ENCODE measurements at regions not wholly inside any gene's neighbourhood (a gene's known extent, or its start where the extent isn't known, plus 50 kb on each side); places are given as distances from the start of the nearest gene placed in this dataset.

- 89% methylated on average over 4 of the region's 4 CpGs for WGBS
- no peak overlapping the region for H3K27ac ChIP-seq (ENCODE audit: low read depth in 1 of 2, low read length in 2 of 2)
- H3K4me3 ChIP-seq (ENCODE audit: low read depth in 1 of 3, low read length in 3 of 3) = no peak overlapping the region
- H3K9ac ChIP-seq (ENCODE audit: low read depth in 1 of 2, low read length in 2 of 2) = no peak overlapping the region
- TF ChIP-seq MAX (IDR thresholded peaks at IDR 0.05) = no peak
- TF ChIP-seq SP1 (IDR thresholded peaks at IDR 0.05) = no peak
- TF ChIP-seq HNF4A (conservative IDR thresholded peaks at IDR 0.05) = no peak
- TF ChIP-seq CTCF (IDR thresholded peaks at IDR 0.05; ENCODE audit: low read depth, low read length, missing input control) = no peak
- TF ChIP-seq FOXA1 (IDR thresholded peaks at IDR 0.05) = no peak
- no peak for TF ChIP-seq EGR1 (IDR thresholded peaks at IDR 0.05; ENCODE audit: low read depth in 2 of 2)
- TF ChIP-seq REST (IDR thresholded peaks at IDR 0.05) = no peak
- H3K36me3 ChIP-seq (ENCODE audit: control insufficient read depth in 4 of 4, insufficient read depth in 3 of 4, low read depth in 1 of 4, low read length in 3 of 4) = no peaks in the 10 kb centered on the region
- H3K9me3 ChIP-seq (ENCODE audit: control insufficient read depth in 4 of 4, low read length in 3 of 4) = no peaks in the 10 kb centered on the region
- peaks cover 6 to 22% (median 9%) of the 10 kb centered on the region in 4 donors for H3K4me1 ChIP-seq (ENCODE audit: control insufficient read depth in 4 of 4, insufficient read depth in 4 of 4, low read length in 3 of 4)
- DNase-seq (ENCODE audit: low spot score) = no peak
- H3K27me3 ChIP-seq (ENCODE audit: control insufficient read depth in 4 of 4, insufficient read depth in 4 of 4, low read length in 3 of 4) = no peaks in the 10 kb centered on the region
Measured at GRCh38 chr5:125293726-125294125, 547.3 kb upstream of the ZNF608 start.

GRCh38 chr5:125294844-125295243 is 548.4 kb upstream of the ZNF608 start:
- TF ChIP-seq REST (IDR thresholded peaks at IDR 0.05) = no peak
- TF ChIP-seq RXRA (IDR thresholded peaks at IDR 0.05) = no peak
- no peak for TF ChIP-seq GABPA (IDR thresholded peaks at IDR 0.05 in 1 of 2, conservative IDR thresholded peaks at IDR 0.05 in 1 of 2)
- no peak for TF ChIP-seq ATF3 (IDR thresholded peaks at IDR 0.05)
- no peak for TF ChIP-seq RAD21 (IDR thresholded peaks at IDR 0.05)
- no peak for TF ChIP-seq ZBTB33 (IDR thresholded peaks at IDR 0.05)
- TF ChIP-seq SP1 (IDR thresholded peaks at IDR 0.05) = no peak
- TF ChIP-seq MAX (IDR thresholded peaks at IDR 0.05) = no peak
- no peak for DNase-seq (ENCODE audit: low spot score)
- Histone ChIP-seq H3K4me3 (ENCODE audit: low read depth in 1 of 3, low read length in 3 of 3) (no peak overlapping the region), H3K9me3 (ENCODE audit: control insufficient read depth in 4 of 4, low read length in 3 of 4) (no peaks in the 10 kb centered on the region), H3K9ac (ENCODE audit: low read depth in 1 of 2, low read length in 2 of 2) (no peak overlapping the region), H3K4me1 (ENCODE audit: control insufficient read depth in 4 of 4, insufficient read depth in 4 of 4, low read length in 3 of 4) (peaks cover 3 to 15% (median 8%) of the 10 kb centered on the region in 4 donors), H3K36me3 (ENCODE audit: control insufficient read depth in 4 of 4, insufficient read depth in 3 of 4, low read depth in 1 of 4, low read length in 3 of 4) (no peaks in the 10 kb centered on the region), H3K27ac (ENCODE audit: low read depth in 1 of 2, low read length in 2 of 2) (no peak overlapping the region), H3K27me3 (ENCODE audit: control insufficient read depth in 4 of 4, insufficient read depth in 4 of 4, low read length in 3 of 4) (no peaks in the 10 kb centered on the region)
- 76% methylated on average over 2 of the region's 2 CpGs for WGBS

Data from liver (tissue), 8 donors.